Liver (tissue), 8 donors: ENCODE measurements at regions not wholly inside any gene's neighbourhood (a gene's known extent, or its start where the extent isn't known, plus 50 kb on each side); places are given as distances from the start of the nearest gene placed in this dataset.

Experiments
- DNase-seq: peaks from one replicate; pipeline ENCODE4 v3.0.0-alpha.2; 2017; ENCODE audit warnings: low spot score
- H3K27ac ChIP-seq, 2 donors: one replicate each; pipeline ENCODE4 v1.7.0; 2013; ENCODE audit warnings: inconsistent platforms in 2 of 2, low read length in 2 of 2, control low read depth in 1 of 2, low read depth in 1 of 2, mild to moderate bottlenecking in 1 of 2
- H3K27me3 ChIP-seq, 4 donors: one replicate each; pipeline versions ENCODE4 v1.6.1 to v1.7.0; 2013; ENCODE audit warnings: low read length in 3 of 4, inconsistent platforms in 1 of 4, mild to moderate bottlenecking in 1 of 4, moderate library complexity in 1 of 4; ENCODE audit not compliant: control insufficient read depth in 4 of 4, insufficient read depth in 4 of 4
- H3K36me3 ChIP-seq, 4 donors: one replicate each; pipeline versions ENCODE4 v1.6.1 to v1.7.0; 2013; ENCODE audit warnings: low read length in 3 of 4, mild to moderate bottlenecking in 3 of 4, low read depth in 1 of 4, moderate library complexity in 1 of 4; ENCODE audit not compliant: control insufficient read depth in 4 of 4, insufficient read depth in 3 of 4
- H3K4me1 ChIP-seq, 4 donors: one replicate each; pipeline versions ENCODE4 v1.6.1 to v1.7.0; 2013; ENCODE audit warnings: low read length in 3 of 4, mild to moderate bottlenecking in 3 of 4, moderate library complexity in 1 of 4; ENCODE audit not compliant: control insufficient read depth in 4 of 4, insufficient read depth in 4 of 4
- H3K4me3 ChIP-seq, 3 donors: one replicate each; pipeline versions ENCODE4 v1.6.1 to v1.7.0; 2013; ENCODE audit warnings: low read length in 3 of 3, control low read depth in 1 of 3, low read depth in 1 of 3, mild to moderate bottlenecking in 1 of 3
- H3K9ac ChIP-seq, 2 donors: one replicate each; pipeline ENCODE4 v1.7.0; 2013; ENCODE audit warnings: low read length in 2 of 2, mild to moderate bottlenecking in 2 of 2, moderate library complexity in 2 of 2, control low read depth in 1 of 2, low read depth in 1 of 2
- H3K9me3 ChIP-seq, 4 donors: one replicate each; pipeline versions ENCODE4 v1.6.1 to v1.7.0; 2013; ENCODE audit warnings: low read length in 3 of 4; ENCODE audit not compliant: control insufficient read depth in 4 of 4
- ATF3 ChIP-seq: IDR thresholded peaks from 2 replicates; pipeline ENCODE4 v1.6.1; 2016; ENCODE audit warnings: antibody characterized with exemption
- CTCF ChIP-seq: fragments of 150-350 bp; IDR thresholded peaks from 2 replicates; pipeline ENCODE4 v1.5.1; 2017; ENCODE audit warnings: improper control_type of control experiment, low read depth, low read length; ENCODE audit not compliant: missing input control
- EGR1 ChIP-seq, 2 donors: IDR thresholded peaks; 2 replicates each; pipeline ENCODE4 v1.6.1; 2016 to 2018; ENCODE audit warnings: antibody characterized with exemption in 2 of 2, low read depth in 2 of 2
- FOXA1 ChIP-seq: IDR thresholded peaks from 2 replicates; pipeline ENCODE4 v1.6.1; 2016; ENCODE audit warnings: antibody characterized with exemption
- GABPA ChIP-seq, 2 donors: IDR thresholded peaks in 1 of 2; conservative IDR thresholded peaks in 1 of 2; 2 replicates each; pipeline ENCODE4 v1.6.1; 2016; ENCODE audit warnings: antibody characterized with exemption in 2 of 2, mild to moderate bottlenecking in 1 of 2, moderate library complexity in 1 of 2
- HNF4A ChIP-seq, 2 donors: conservative IDR thresholded peaks; 2 replicates each; pipeline ENCODE4 v1.6.1; 2016; ENCODE audit warnings: antibody characterized with exemption in 2 of 2, mild to moderate bottlenecking in 2 of 2
- HNF4G ChIP-seq: IDR thresholded peaks from 2 replicates; pipeline ENCODE4 v1.6.1; 2016; ENCODE audit warnings: antibody characterized with exemption
- JUND ChIP-seq, 2 donors: IDR thresholded peaks; 2 replicates each; pipeline ENCODE4 v1.6.1; 2016; ENCODE audit warnings: antibody characterized with exemption in 2 of 2
- MAX ChIP-seq: IDR thresholded peaks from 2 replicates; pipeline ENCODE4 v1.6.1; 2016; ENCODE audit warnings: antibody characterized with exemption
- NR2F2 ChIP-seq: IDR thresholded peaks from 2 replicates; pipeline ENCODE4 v1.6.1; 2016; ENCODE audit warnings: antibody characterized with exemption
- RAD21 ChIP-seq, 2 donors: IDR thresholded peaks; 2 replicates each; pipeline ENCODE4 v1.6.1; 2016; ENCODE audit warnings: antibody characterized with exemption in 2 of 2, mild to moderate bottlenecking in 2 of 2
- RXRA ChIP-seq, 2 donors: IDR thresholded peaks; 2 replicates each; pipeline ENCODE4 v1.6.1; 2017 to 2018; ENCODE audit warnings: antibody characterized with exemption in 2 of 2, mild to moderate bottlenecking in 1 of 2
- SP1 ChIP-seq: IDR thresholded peaks from 2 replicates; pipeline ENCODE4 v1.6.1; 2018; ENCODE audit warnings: antibody characterized with exemption, mild to moderate bottlenecking
- TAF1 ChIP-seq: conservative IDR thresholded peaks from 2 replicates; pipeline ENCODE4 v1.6.1; 2016; ENCODE audit warnings: antibody characterized with exemption, mild to moderate bottlenecking
- YY1 ChIP-seq: IDR thresholded peaks from 2 replicates; pipeline ENCODE4 v1.6.1; 2016; ENCODE audit warnings: antibody characterized with exemption, mild to moderate bottlenecking
- WGBS: extraction: QIAGEN DNeasy Blood & Tissue Kit; methylation state at CpG from one replicate; pipeline ENCODE4 v1.1.7; 2013; 5-methylcytosine and 5-hydroxymethylcytosine counted together
- TF ChIP-seq, protein P1 (sequence below): IDR thresholded peaks from 2 replicates; pipeline ENCODE4 v1.6.1; 2016; ENCODE audit warnings: antibody characterized with exemption, mild to moderate bottlenecking
- TF ChIP-seq, protein P2 (sequence below): IDR thresholded peaks from 2 replicates; pipeline ENCODE4 v1.6.1; 2016; ENCODE audit warnings: antibody characterized with exemption
- donor health status: healthy.
- donor health status: healthy.
- donor health status: healthy.
- donor health status: healthy.
- donor health status: healthy.

GRCh38 chr19:27833031-27833430 lies 1379.9 kb downstream of the UQCRFS1 start:
- 1% methylated on average over 1 of the region's 1 CpG for WGBS
- Histone ChIP-seq H3K36me3 (no peaks in the 10 kb centered on the region), H3K9ac (no peak overlapping the region), H3K27ac (no peak overlapping the region), H3K4me1 (no peaks in the 10 kb centered on the region), H3K27me3 (no peaks in the 10 kb centered on the region), H3K9me3 (no peaks in the 10 kb centered on the region), H3K4me3 (no peak overlapping the region)
- TF ChIP-seq TAF1 (no peak), EGR1 (IDR thresholded peaks at IDR 0.05; ENCODE audit: low read depth in 2 of 2) (no peak), GABPA (IDR thresholded peaks at IDR 0.05 in 1 of 2, conservative IDR thresholded peaks at IDR 0.05 in 1 of 2) (no peak), FOXA1 (no peak), MAX (no peak), RXRA (IDR thresholded peaks at IDR 0.05) (no peak), NR2F2 (no peak), YY1 (no peak)
- DNase-seq, result no peak

DNA sequence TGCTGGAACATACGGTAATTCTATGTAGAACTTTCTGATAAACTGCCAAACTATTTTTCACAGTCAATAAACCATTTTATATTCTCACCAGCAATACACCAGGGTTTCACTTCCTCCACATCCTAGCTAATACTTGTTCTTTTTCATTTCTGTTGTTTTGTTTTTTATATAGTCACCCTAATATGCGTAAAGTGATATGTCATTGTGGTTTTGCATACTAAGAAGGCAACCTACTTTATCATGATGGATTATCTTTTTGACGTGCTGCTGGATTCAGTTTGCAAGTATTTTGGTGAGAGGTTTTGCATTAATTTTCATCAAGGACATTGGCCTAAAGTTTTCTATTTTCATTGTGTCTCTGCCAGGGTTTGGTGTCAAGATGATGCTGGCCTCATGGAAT lies 1384.1 kb downstream of the UQCRFS1 start:
- Histone ChIP-seq H3K9ac (no peak overlapping the region), H3K9me3 (no peaks in the 10 kb centered on the region), H3K36me3 (no peaks in the 10 kb centered on the region), H3K4me3 (no peak overlapping the region), H3K4me1 (no peaks in the 10 kb centered on the region), H3K27me3 (no peaks in the 10 kb centered on the region), H3K27ac (no peak overlapping the region)
- no peak for DNase-seq
- TF ChIP-seq HNF4A (conservative IDR thresholded peaks at IDR 0.05) (no peak), SP1 (no peak), RAD21 (IDR thresholded peaks at IDR 0.05) (no peak), JUND (IDR thresholded peaks at IDR 0.05) (no peak), RXRA (IDR thresholded peaks at IDR 0.05) (no peak), NR2F2 (no peak), HNF4G (no peak), FOXA1 (no peak), YY1 (no peak), CTCF (no peak), GABPA (IDR thresholded peaks at IDR 0.05 in 1 of 2, conservative IDR thresholded peaks at IDR 0.05 in 1 of 2) (no peak), MAX (no peak), TAF1 (no peak), ATF3 (no peak)
- TF ChIP-seq, protein P1, sequence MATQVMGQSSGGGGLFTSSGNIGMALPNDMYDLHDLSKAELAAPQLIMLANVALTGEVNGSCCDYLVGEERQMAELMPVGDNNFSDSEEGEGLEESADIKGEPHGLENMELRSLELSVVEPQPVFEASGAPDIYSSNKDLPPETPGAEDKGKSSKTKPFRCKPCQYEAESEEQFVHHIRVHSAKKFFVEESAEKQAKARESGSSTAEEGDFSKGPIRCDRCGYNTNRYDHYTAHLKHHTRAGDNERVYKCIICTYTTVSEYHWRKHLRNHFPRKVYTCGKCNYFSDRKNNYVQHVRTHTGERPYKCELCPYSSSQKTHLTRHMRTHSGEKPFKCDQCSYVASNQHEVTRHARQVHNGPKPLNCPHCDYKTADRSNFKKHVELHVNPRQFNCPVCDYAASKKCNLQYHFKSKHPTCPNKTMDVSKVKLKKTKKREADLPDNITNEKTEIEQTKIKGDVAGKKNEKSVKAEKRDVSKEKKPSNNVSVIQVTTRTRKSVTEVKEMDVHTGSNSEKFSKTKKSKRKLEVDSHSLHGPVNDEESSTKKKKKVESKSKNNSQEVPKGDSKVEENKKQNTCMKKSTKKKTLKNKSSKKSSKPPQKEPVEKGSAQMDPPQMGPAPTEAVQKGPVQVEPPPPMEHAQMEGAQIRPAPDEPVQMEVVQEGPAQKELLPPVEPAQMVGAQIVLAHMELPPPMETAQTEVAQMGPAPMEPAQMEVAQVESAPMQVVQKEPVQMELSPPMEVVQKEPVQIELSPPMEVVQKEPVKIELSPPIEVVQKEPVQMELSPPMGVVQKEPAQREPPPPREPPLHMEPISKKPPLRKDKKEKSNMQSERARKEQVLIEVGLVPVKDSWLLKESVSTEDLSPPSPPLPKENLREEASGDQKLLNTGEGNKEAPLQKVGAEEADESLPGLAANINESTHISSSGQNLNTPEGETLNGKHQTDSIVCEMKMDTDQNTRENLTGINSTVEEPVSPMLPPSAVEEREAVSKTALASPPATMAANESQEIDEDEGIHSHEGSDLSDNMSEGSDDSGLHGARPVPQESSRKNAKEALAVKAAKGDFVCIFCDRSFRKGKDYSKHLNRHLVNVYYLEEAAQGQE, result no peak
- TF ChIP-seq, protein P2, sequence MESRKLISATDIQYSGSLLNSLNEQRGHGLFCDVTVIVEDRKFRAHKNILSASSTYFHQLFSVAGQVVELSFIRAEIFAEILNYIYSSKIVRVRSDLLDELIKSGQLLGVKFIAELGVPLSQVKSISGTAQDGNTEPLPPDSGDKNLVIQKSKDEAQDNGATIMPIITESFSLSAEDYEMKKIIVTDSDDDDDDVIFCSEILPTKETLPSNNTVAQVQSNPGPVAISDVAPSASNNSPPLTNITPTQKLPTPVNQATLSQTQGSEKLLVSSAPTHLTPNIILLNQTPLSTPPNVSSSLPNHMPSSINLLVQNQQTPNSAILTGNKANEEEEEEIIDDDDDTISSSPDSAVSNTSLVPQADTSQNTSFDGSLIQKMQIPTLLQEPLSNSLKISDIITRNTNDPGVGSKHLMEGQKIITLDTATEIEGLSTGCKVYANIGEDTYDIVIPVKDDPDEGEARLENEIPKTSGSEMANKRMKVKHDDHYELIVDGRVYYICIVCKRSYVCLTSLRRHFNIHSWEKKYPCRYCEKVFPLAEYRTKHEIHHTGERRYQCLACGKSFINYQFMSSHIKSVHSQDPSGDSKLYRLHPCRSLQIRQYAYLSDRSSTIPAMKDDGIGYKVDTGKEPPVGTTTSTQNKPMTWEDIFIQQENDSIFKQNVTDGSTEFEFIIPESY, result no peak
- WGBS, result 78% methylated on average over 3 of the region's 3 CpGs
